HT1080 (cell line): ENCODE measurements at regions not wholly inside any gene's neighbourhood (a gene's known extent, or its start where the extent isn't known, plus 50 kb on each side); places are given as distances from the start of the nearest gene placed in this dataset.
A peak's percentile ranks its signal among the peaks of the same experiment; 100 is the strongest.

ENCODE experiments used
- DNase-seq: peaks from one replicate; pipeline ENCODE4 v3.0.0-alpha.2; 2015; ENCODE audit warnings: low read depth

DNA sequence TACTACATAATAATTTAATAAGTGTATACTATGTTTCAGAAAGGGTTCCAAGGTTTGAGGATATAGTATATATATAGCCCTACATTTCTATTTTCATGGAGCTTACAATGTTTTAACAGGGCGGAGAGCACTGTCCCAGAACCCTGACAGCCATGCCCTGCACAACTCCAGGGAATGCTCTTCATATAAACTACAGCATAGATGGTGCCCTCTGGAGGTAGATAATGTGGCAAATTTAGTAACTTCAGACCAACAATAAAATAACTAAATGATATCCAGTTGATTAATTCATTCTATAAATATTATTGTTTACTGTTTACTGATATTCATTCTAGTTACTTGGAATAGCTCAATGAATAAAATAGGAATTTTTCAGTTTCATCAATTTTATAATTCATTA lies 693.7 kb upstream of the CCDC179 start:
- no peak for DNase-seq

DNA sequence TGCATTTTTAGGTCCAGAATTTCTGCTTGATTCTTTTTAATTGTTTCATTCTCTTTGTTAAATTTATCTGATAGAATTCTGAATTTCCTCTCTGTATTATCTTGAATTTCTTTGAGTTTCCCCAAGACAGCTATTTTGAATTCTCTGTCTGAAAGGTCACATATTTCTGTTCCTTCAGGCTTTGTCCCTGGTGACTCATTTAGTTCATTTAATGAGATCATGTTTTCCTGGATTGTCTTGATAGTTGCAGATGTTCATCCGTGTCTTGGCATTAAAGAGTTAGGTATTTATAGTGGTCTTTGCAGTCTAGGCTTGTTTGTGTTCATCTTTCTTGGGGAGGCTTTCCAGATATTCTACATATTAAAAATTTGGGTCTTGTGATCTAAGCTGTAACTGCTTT lies 694.8 kb upstream of the CCDC179 start:
- DNase-seq, result peak; percentile 67

DNA sequence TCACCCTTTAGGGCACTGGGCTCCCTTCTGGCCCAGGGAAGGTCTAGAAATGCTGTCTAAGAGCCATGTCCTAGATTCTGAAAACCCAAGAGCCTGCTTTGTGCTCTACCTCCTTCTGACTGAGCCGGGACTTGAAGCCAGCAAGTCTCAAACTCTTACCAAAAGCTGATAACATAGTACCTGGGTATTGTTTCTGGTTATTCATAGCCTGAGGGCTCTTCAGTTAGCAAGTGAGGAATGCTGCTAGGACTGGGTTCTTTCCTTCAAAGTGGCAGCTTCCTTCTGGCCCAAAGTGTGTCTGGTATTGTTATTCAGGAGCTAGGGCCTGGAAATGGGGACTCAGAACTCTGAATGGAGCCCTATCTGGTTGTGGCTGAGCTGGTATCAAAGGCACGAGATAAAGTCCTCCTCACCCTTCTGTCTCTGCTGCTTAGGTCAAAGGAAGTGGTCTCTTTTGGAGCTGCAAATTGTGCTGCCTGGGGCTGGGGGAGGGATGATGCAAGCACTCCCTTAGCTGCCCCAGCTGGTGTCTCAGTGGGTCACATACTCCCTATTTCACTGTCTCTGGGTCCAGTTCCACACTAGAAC lies 696.0 kb upstream of the CCDC179 start:
- no peak for DNase-seq

DNA sequence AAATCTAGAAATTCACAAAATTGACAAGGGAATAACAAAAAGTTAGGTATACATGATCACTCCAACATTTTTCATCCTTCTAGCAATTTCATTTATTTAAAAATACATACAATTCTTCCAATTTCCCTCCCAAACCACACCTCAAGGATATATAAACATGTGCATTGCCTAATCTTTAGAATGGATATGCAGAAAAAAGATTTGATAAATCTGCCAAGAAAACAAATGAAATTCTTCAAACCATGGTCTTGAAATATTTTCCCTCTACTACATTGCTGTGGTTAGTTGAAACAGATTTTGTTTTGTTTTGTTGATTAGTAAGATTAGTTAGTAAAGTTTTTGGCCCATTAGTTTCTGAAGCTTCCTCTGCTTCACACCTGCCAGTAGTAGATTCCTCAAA lies 703.3 kb upstream of the CCDC179 start:
- no peak for DNase-seq

DNA sequence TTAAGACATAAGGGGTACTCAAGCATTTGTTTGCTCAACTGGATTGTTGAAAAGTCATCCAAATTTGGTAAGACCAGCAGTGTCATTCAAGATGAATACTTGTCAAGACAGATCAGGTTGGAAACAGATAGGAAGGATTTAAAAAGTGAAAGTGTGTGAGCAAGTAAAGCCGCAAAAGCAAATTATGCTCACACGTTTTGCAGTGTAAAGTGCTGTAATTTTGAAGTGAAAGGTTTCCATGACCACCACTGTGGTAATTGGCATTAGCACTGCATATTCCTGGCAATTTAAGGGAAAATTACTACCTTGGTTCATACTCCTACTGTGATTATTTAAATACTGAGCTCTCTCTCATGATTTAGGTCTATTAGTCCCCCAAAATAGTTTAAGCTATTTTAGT lies 704.1 kb upstream of the CCDC179 start:
- DNase-seq, result no peak

DNA sequence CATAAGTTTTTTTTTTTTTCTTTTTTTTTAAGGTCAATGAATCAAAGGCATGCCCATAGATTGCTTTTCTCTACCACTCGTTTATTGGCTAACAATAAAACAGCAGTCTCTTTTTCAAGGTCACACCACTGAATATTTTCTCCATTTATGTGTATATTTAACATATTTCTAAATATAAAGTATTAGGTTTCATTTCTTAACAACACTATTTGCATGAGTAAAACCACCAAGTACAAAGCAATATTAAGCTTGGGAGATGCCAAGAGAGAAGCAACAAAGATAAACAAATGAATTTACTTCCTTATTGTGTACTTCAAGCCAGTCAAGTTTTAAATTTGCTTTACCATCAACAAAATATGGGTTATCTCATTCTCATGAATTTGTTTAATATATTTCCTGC lies 708.9 kb upstream of the CCDC179 start:
- DNase-seq, result no peak

DNA sequence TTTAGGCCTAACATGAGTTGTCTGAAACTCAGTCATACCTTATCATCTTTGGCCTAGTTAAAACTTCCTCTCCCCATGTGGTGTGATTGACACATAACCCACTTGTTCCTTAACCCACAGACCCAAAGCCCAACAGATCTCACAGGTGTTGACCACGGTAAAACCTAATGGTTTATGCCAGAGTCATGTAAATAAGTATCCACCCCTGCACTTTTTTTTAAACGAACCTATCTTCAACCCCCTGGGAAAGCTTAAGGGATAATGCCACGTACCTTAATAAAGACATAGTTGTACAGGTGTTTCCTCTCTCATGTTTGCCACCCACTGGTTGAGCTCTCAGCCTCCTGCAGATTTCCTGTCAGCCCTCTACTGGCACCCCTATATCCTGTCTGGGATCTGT lies 709.3 kb upstream of the CCDC179 start:
- DNase-seq, result no peak

DNA sequence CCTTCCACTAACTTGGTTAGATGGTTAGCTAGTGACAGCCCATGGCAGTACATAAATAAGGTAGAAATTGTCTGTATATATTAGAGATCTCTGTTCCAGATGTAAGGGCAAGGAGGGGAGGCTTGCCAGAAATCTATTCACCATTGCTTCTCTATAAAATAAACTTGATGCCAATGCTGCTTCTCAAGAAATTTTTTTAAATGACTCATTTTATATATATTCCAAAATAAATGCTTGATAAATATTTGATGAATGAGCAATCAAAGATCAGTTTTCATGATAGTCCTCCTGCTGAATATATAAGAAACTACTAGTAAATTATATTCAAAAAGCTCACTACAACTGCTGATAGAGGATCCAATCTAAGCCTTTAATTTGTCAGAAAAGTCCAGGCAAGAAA lies 710.6 kb upstream of the CCDC179 start:
- DNase-seq, result peak; percentile 59

DNA sequence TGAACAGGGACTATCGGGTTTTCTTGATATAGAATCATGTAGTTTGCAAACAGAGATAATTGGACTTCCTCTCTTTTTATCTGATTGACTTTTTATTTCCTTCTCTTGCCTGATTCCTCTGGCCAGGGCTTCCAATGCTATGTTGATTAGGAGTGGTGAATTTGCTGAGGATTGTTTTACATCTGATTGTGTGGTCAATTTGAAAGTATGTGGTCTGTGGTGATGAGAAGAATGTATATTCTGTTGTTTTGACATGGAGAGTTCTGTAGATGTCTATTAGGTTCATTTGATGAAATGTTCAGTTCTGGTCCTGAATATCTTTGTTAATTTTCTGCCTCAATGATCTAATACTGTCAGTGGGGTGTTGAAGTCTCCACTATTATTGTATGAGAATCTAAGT lies 713.2 kb upstream of the CCDC179 start:
- peak; percentile 4 for DNase-seq

DNA sequence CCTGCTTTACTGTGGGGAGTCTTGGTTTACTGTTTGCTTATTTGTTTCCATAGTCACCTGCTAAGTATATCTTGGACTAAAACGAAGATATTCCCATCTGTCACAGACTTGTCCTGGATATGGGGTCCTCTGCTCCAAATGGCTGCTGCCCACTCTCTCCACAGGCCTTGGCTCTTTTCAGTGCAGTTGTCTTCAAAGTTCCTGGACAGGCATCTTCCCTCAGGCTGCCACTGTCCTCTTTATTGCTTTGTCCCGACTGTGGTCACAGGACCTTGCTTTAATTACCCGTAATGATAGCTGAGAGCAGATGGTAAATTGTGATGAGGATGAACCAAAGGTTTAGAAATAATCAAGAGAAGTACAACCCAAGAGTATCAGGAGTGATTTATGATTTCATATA lies 713.9 kb upstream of the CCDC179 start:
- no peak for DNase-seq

DNA sequence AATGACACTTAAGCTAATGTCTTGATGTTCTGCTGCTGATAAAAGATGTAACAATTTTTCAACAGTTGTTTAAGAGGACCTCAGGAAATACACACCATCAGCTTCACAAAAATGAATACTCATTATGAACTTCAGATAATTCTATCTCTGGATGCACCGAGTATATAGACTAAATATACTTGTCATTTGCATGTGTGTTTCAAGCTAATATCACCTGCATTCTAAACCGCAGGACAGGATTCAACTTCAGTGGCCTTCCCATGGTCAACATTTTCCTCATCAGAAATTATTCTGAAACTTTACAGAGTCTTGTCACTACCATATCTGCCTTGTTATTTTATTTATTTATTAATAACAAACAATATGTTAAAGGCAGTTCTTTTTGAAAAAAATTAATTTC lies 717.0 kb upstream of the CCDC179 start:
- DNase-seq, result no peak

DNA sequence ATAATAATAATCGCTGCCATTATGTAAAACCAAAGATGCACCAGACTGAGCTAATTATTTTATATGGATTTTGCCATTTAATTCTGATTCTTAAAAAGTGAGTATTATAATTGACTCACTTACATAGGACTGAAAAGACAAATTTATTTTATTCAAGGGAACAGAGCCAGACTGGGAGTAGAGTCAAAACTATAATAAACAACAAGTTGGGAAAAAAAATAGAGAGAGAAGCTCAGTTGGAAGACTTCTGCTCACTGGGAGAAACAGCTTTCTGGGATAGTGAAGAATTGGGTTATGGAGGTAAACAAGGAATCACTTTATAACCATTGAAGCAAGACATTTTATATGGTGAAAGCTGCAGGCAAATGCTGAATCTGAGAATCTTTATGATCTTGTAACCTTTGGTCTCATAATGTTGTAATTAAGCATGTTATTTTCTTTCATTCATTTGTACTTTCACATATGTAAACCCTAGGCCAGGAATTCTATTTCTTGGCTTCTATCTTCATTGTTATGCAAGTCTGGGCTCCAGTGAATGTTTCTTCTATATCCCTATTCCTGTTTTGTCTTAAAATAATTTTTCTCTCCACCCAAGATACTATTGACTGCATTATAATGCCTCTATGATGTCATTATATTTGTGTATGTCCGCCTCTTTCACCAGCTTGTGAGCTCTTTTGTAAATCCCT lies 725.3 kb upstream of the CCDC179 start:
- no peak for DNase-seq

DNA sequence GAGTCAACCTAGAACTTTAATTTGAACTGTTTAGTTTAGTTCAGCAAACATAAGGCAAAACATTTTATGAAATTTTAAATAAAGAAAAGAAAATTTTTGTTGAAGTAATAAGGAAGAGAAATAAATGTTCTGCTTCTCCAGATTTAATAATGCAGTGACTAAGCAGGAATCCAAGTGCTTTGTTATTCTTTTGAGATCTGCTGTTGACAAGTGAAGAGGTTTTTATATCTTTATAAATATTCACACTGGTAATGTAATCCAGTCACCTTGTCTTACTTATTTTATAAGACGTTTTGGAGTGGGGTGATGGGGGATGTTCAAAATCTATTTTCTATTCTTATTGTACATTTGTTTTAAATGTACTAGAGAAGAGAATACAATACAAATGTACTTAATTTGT lies 725.9 kb upstream of the CCDC179 start:
- no peak for DNase-seq

DNA sequence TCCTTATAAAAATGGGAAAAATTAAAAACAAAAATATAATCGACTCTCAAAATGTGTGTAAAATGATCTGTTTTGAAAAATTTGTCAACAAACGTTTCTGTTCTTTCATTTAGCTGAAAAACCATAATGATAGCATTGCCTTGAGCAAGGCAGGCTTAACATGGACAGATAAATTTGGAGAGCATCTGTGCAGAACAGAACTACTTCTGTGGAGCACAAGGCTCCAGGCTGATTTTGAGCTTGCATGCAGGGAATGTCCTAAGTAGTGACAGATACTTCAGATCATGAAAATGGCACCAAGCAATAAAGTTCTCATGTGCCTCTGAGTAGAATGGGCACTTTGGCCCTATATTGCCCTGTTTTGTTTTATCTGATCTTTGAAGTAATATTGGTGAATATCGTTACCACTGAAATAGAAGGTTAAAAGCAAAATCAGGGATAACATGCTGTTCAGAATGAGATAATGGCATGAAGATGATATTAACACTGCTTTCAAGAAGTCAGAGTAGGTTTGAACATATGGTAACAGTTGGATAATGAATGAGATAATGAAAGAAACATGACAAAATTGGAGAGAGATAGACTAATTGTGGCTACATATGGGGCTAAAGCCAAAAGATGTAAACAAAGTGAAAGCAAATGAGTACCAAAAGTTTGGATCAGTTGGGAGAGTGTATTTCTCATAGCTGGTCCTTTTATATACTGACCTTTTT lies 730.5 kb upstream of the CCDC179 start:
- DNase-seq, result no peak

DNA sequence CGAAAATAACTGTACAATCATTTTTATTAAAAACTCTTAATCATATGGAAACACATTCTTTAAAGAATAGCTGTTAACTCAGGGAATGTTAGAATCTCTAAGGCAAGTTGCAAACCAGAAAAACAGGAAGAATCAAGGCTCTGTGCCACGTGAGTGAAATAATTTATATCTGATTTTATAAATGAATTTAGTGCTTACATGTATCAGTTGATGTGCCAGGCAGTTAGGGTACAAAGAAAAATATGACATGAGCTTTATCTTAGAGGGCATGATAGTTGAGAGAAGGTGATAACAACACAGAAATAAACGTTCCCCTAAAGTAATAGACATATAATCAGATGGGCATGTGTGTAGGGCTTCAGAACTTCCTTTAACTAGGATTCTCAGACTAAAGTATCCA lies 734.5 kb upstream of the CCDC179 start:
- DNase-seq, result no peak

DNA sequence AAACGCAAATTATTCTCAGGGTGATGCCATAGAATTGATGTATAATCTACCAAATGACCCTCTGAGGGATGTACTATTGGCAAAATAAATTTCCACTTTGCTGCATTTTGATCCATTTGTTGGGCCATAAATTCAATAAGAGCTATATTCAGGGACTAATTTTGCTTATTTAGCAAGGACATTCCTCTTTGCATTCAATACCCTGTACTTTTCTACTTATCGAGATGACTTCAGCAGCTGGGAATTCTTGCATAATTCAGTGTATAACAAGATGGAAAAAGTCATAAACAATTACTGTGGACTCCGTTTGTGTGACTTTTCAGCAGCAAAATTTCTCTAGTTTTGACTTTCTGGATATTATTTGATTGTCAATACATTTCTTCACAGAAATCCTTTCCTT lies 744.7 kb upstream of the CCDC179 start:
- DNase-seq, result no peak

DNA sequence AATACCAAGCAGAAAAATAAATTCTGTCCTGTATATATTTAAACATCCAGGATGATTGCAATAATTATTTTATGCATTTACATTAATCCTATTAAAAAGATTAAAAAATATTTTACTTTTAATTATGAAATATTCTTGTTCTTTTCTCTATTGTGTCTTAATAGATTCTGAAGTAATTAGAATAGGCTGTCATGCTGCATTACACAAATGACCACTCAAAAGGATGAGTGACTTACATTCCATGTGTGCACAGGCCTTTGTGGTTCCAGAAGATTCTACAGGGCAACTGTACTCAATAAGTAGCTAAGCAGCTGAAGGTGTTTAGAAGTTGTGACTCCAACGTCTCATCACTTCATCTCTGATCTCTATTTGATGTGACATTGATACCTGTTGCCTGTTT lies 745.9 kb upstream of the CCDC179 start:
- DNase-seq, result no peak

DNA sequence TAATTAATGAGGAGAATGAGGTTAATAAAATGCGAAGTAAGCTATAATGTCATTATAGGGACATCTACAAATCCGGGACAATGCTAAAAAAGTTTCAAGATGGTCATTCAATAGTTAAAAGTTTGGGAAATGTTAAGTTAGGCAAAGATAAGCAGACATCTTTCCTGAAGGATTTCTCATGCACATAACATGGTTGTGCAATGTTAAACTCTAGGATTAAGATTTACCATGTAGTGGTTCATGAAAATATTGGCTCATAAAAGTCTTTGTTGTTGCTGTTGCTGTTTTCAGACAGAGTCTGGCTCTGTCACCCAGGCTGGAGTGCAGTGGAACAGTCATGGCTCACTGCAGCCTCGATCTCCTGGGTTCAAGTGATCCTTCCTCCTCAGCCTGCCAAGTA lies 751.5 kb upstream of the CCDC179 start:
- DNase-seq, result no peak

DNA sequence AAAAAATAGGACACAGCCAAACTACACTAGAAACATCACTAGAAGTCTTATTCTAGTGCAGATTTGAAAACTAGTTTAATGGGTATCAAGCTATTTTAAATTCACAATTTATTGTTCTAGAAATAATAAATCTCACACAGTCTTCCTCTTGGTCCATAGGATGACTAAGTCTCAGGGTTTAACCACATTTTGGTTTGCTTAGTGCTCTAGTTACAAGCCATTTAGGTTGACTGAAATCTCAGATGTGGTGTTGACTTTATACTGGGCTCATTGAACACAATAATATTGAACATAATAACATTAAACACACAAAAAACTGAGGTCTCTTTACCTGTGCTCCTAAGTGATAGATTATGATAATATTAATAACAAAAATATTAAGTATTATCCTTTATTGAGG lies 760.3 kb upstream of the CCDC179 start:
- peak; percentile 1 for DNase-seq

DNA sequence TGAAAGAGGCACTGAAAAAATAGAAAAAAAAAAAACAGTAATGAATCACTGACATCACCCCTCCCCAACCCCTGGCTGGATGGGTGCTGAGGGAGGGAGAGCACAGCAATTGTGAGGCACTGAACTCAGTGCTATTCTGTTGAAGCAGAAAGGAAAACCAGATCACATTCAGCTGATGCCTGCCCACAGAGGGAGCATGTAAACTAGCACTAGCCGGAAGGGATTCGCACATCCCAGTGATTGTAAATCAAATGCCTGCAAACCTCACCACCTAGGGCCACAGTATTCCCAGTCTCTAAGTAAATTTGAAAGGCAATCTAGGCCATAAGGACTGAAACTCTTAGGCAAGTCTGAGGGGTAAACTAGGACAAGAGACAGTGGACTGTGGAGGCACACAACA lies 772.0 kb upstream of the CCDC179 start:
- no peak for DNase-seq

DNA sequence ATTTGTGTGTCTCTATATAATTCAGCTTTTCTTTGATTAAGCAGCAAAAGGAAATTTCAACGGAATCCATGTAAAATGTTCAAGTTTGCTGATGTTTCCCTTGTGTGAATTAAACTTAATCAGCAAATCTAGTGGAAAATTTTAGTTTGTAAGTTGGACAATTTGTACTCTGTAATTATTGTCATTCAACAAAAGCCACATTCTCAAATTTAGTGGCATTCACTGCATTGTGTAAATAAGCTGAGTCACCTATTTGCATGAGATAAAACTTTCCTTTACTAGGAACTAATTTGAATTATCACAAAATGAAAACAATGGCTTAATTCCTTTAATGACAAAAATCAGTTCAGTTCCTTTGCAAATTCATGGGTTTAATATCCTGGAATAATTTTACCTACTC lies 784.2 kb upstream of the CCDC179 start:
- no peak for DNase-seq

DNA sequence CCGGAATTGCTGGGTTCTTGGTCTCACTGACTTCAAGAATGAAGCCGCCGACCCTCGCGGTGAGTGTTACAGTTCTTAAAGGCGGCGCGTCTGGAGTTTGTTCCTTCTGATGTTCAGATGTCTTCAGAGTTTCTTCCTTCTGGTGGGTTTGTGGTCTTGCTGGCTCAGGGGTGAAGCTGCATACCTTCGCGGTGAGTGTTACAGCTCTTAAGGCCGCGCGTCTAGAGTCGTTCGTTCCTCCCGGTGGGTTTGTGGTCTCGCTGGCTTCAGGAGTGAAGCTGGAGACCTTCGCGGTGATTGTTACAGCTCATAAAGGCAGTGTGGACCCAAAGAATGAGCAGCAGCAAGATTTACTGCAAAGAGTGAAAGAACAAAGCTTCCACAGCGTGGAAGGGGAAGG lies 792.1 kb upstream of the CCDC179 start:
- DNase-seq, result peak; percentile 92

DNA sequence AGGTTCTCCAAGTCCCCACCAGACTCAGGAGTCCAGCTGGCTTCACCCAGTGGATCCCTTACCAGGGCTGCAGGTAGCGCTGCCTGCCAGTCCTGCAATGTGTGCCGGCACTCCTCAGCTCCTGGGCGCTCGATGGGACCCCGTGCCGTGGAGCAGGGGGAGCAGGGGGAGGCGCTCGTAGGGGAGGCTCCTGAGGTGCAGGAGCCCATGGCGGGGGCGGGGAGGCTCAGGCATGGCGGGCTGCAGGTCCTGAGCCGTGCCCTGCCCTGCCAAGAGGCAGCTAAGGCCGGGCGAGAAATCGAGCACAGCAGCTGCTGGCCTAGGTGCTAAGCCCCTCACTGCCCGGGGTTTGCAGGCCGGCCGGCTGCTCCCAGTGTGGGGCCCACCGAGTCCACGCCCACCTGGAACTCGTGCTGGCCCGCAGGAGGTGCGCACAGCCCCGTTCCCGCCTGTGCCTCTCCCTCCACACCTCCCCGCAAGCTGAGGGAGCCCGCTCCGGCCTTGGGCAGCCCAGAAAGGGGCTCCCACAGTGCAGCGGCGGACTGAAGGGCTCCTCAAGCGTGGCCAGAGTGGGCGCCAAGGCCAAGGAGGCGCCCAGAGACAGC lies 792.9 kb upstream of the CCDC179 start:
- DNase-seq, result no peak
